ENCODE measurements at regions not wholly inside any gene's neighbourhood (a gene's known extent, or its start where the extent isn't known, plus 50 kb on each side); places are given as distances from the start of the nearest gene placed in this dataset.

- DNase-seq, result no peak
Measured at GRCh38 chr6:1054653-1055014, 257.3 kb upstream of the FOXQ1 start.

DNA sequence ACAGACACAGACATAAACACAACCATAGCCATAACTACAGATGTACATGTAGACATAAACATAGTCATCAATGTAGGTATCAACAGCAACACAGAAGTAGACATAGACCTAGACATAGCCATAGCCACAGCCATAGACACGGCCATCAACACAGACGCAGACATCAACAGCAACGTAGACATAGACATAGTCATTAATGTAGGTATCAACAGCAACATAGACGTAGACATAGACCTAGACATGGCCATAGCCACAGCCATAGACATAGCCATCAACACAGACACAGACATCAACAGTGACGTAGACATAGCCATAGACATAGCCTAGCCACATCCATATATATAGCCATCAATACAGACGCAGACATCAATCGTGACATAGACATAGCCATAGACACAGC lies 258.3 kb upstream of the FOXQ1 start:
- DNase-seq, result no peak

DNA sequence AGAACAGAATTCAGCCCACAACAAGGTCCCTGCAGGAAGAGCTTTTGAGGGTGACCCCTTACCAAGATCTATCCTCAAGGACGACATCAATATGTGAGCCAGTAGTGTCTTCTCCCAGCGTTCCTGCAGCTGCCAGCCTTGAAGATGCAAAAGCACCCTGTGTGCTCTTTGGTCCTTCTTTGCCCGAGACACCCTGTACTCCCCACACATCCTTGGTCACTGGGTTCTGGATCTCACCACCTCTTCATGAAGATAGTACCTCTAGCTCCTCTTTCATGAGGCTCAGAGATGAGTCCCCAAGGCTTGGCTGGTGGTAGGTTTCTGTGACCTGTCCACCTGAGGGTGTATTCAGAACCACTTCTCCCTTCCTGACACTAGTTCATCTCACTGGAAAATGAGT lies 259.6 kb upstream of the FOXQ1 start:
- DNase-seq, result no peak

DNA sequence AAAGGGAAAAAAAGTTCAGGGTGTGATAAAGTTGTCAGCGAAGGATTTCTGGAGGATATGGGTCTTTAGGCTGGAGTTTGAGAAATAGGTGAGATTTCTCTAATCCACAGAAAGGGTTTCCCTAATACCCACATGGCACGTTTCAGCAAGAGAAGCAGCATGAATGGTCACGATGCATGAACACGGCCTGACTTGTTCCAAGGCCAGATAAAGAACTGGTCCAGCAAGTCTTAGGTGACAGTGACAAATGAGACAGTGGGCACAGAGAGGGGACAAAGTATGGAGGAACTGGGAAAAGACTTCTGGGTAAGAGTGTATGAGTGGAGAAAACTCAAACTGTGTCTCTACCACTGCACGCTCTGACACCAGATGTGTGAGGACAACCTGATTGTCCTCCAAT lies 262.0 kb upstream of the FOXQ1 start:
- DNase-seq, result no peak

- DNase-seq, result no peak
Measured at GRCh38 chr6:1049170-1049569, 262.7 kb upstream of the FOXQ1 start.

DNA sequence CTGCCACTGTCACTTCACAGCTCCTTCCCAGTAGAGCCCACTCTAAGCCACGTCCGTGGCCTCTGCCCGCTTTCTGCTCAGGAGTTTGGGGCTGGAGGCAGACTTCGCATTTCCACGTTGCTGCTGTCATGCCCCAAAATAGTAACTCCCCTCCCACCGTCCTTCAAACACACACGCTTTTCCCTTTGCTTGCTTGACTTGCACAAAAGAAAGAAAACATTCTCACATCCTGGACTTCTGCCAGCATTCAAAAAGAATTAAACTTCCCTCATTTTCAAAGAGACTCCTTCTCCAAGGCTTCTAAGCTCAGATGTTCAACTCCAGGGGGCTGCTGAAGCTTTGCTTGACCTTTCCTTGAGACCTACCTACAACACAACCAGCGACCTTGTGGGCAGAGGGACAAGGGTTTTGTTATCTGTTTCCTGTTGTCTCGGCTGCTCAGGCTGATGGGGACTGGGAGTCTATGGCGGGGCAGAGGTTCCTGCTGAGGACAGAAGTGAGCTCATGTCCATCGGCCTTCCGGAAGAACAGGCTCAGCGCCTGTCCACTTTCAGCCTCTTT lies 263.8 kb upstream of the FOXQ1 start:
- no peak for DNase-seq

GRCh38 chr6:1045239-1045638 lies 266.7 kb upstream of the FOXQ1 start:
- no peak for DNase-seq

- no peak for DNase-seq
Measured at GRCh38 chr6:1044040-1044836, 267.7 kb upstream of the FOXQ1 start.

DNA sequence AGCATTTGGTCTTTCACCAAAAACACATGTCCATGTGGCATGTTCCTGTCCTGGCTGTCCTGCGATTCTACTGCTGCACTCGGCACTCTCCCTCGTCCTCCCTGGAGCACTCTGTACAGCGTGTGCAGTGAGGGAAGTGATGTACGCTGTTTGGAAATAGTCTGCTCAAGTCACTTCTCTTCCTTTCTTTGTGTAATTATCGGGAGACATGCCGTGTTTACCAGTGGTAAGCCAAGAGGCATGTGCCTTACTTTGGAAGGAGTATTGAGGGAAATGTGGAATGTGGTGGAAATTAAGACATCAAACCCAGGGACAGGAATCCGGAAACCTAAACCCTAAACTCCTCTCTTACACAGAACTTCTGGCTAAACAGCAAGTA lies 268.5 kb upstream of the FOXQ1 start:
- no peak for DNase-seq

GRCh38 chr6:1042583-1043457 lies 269.1 kb upstream of the FOXQ1 start:
- DNase-seq, result no peak

DNA sequence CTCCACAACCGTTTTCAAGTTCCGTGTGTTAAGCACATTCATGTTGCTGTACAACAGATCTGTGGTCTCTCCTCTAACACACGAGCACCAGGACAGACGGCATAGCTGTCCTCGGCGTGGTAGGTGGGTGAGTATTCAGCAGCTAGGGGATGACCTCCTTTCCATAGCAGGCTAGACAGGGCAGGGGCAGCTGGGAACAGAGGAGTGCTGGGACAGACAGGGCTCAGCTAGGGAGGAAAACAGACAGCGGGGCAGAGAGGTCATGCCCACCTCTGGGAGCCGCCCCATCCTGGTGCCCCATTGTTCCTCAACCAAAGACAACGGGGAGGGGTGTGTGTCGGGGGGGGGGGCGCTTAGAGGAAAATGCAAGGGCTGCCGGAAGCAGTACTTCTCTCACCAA lies 271.5 kb upstream of the FOXQ1 start:
- no peak for DNase-seq

GRCh38 chr6:1039746-1040145 lies 272.2 kb upstream of the FOXQ1 start:
- DNase-seq, result no peak

DNA sequence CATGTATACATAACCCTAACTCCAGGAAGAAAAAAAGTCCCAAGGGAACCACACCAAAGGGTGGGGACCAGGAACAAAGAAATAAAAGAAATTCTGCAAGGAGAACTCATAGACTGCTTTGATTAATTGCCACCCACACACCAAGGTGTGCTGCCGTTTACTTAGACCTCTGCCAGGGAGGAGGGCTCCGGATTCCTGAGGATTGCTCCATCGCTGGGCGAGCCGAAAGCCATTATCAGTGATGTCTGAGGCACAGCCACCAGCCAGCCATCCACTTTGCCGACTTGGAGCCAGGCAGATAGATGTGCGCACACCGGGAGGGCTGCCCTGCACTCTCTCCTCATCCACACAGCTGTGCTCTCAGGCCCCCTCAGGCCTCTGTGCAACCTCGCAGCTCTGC lies 272.7 kb upstream of the FOXQ1 start:
- no peak for DNase-seq

DNA sequence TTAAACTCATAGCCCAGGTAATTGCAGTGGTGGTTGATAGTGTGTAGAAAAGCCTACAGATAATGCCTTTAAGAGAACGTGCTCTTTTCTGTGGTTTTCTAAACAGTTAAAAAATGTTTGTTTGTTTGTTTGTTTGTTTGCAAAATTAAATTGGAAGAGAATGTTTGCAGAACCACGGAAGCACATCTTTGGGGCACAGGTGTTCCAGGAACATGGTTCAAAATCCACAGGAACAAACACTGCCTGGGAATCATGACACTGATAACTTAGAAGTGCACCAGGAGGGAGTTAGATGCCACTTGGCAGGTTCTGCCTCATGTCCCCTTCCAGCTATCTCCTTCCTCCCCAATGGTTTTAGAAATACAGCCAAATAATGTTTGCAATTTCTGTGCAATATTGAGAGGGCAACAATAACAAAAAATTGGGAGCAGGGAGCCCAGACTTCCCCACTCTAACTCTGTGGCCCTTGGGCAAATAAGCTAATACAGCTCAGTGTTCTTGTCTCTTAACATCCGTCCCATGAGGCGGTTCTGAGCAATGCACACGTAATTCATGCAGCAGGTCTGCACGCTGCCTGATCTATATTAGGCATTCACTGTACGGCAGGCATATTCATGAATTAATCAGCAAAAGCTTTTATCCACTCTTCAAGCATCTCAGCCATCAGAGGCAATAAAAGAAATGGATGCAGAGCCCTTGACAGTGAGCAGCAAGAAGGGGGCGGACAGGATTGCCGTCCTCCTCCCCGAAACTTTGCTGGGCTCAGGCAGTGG lies 274.3 kb upstream of the FOXQ1 start:
- no peak for DNase-seq

DNA sequence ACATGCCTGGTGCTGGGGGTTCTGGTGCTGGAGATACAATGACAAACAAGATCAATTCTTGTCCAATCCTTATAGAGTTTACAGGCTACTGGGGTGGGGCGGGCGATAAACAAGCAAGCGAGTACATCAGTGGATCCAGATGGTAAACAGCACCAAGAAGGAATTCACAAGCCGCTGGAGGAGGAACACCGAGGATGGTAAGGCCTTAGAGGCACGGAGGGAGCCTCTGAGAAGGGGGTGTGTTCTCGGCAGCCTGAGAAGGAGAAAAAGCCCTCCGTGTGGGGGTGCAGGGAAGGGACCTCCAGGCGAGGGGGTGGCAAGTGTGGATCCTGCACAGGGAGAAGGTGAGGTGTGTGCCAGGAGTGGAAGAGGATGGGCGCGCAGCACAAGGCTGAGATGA lies 276.5 kb upstream of the FOXQ1 start:
- DNase-seq, result no peak

- no peak for DNase-seq
Measured at GRCh38 chr6:1031720-1032119, 280.2 kb upstream of the FOXQ1 start.

DNA sequence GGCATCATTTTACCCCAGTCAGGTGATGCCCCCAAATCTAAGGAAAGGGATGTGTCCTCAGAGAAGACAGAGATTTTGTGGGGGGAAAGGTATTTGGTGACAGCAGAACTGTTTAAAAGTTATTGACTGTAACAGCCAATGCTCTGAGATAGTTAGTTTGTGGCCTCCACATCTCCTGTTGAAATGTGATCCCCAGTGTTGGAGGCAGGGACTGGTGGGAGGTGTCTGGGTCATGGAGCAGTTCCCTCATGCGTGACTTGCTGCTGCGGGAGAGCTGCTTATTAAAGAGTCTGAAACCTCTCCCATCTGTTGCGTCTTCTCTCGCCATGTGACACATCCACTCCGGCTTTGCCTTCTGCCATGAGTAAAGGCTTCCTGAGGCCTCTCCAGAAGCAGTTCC lies 282.8 kb upstream of the FOXQ1 start:
- DNase-seq, result no peak

- no peak for DNase-seq
Measured at GRCh38 chr6:1028723-1029122, 283.2 kb upstream of the FOXQ1 start.

DNA sequence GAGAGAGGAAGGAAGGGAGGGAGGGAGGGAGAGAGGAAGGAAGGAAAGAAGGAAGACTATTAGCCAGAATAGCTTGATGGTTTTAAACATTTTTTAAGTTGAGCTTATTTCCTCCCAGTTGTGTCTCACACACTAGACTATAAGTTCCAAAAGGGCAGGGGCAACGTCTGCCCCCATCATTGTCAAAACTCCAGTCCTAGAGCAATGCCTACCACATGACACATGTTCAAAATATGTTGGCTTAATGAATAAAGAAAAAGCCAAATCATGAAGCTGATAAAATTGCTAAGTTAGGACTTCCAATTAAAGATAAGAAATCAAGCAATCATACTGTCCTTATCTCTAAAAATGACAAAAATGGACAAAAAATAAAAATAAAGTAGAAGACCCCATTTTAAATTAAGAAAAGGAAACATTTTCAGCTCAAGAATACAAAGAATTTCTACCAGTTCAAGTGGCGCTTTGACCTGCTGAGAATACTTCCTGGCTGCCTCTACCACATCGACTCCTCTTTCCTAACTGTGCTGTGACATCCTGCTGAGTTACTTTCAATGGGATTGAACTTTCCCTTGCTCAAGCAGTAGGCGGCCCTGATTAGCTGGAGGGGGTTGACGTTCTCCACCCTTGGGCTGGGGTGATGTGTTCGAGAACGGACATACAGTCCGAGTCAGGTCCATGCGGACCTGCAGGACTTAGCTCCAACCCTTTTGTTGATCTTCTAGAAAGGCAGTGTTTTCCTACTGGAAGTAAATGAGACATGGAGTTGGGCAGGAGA lies 283.9 kb upstream of the FOXQ1 start:
- DNase-seq, result no peak

DNA sequence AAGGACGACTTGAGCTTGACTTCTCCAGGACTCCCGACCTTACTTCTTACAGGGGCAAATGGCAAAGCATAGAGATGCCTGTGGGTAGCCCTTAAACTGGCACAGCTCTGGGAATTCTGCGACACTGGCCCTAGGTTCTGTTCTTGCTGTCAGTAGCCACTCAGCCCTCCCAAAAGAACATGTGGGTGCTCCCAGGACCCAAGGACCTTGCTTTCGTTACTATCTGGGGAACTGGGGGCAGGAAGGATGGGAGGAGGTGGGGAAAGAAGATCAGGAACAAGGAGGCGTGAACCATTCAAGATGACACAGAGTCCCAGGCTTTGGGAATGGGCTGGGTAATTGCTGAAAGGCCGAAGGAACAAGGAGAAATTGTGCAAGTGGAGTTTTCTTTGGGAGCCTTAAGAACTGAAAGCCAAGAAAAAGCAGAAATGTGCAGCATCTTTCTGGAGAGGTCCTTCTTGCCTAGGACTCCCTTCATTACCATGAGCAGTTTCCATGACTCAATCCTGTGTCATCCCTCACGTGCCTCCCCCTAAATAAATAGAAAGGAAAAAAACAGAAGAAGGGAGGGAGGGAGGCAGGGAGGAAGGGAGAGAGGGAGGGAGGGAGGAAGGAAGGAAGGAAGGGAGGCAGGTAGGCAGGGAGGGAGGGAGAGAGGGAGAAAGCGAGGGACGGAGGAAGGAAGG lies 284.6 kb upstream of the FOXQ1 start:
- DNase-seq, result no peak

DNA sequence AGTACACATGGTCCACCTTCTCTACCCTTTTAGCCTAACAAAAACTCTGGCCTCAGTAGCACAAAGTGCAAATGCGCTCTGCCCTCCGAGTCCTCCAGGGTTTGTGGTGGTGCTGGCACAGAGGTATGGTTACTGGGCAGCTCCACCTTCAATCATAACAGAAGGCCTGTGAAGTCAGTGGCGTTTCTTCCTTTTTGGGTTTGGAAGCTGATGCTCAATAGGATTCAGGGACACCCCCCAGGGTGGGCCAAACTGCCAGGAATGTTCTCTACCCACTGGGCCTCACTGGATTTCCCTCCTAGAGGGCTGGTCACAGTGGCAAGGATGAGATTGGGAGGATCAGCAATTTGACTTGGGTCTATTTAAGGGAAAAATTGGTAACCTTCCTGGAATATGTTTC lies 286.1 kb upstream of the FOXQ1 start:
- no peak for DNase-seq

DNA sequence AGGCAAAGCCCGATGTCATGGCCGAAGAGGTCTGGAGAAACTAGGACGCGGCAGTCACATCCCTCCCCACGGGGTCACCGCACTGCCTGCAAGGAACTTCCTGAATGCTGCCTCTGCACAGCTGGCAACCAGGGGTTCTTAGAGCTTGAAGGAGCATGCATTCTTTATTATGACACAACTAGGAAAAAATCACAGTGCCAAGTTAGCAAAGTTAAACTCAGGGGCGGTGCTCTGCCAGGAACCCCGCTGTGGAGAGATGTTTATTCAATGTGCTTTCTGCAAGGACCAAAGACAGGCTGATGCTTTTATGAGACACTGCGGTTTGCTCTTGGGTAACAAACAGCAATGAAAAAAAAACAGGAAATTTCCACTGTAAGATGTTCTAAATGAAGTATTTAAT lies 287.3 kb upstream of the FOXQ1 start:
- no peak for DNase-seq
